Trophoblast cell (in vitro differentiated cells and primary cell): ENCODE measurements at regions not wholly inside any gene's neighbourhood (a gene's known extent, or its start where the extent isn't known, plus 50 kb on each side); places are given as distances from the start of the nearest gene placed in this dataset.

Source experiments
- DNase-seq, 2 donors: peaks; one replicate each; pipeline ENCODE4 v3.0.0-alpha.2; 2016
- H2AFZ ChIP-seq: 2 replicates; pipeline ENCODE4 v1.6.1; 2013; ENCODE audit warnings: low read length, moderate library complexity, mild to moderate bottlenecking; ENCODE audit not compliant: insufficient read depth, poor library complexity
- H2AK5ac ChIP-seq: 2 replicates; pipeline ENCODE4 v1.6.1; 2013; ENCODE audit warnings: mild to moderate bottlenecking, low read length
- H2BK120ac ChIP-seq: 2 replicates; pipeline ENCODE4 v1.6.1; 2013; ENCODE audit warnings: low read length, mild to moderate bottlenecking, moderate library complexity; ENCODE audit not compliant: insufficient read depth, poor library complexity
- H2BK12ac ChIP-seq: 2 replicates; pipeline ENCODE4 v1.6.1; 2013; ENCODE audit warnings: mild to moderate bottlenecking, low read length, moderate library complexity
- H2BK5ac ChIP-seq: 2 replicates; pipeline ENCODE4 v1.6.1; 2013; ENCODE audit warnings: low read length, low read depth, moderate library complexity, mild to moderate bottlenecking; ENCODE audit not compliant: poor library complexity
- H3K14ac ChIP-seq: 2 replicates; pipeline ENCODE4 v1.6.1; 2013; ENCODE audit warnings: mild to moderate bottlenecking, low read length
- H3K18ac ChIP-seq: 2 replicates; pipeline ENCODE4 v1.6.1; 2013; ENCODE audit warnings: mild to moderate bottlenecking, low read length
- H3K23ac ChIP-seq: 2 replicates; pipeline ENCODE4 v1.6.1; 2013; ENCODE audit warnings: low read length
- H3K27ac ChIP-seq: 2 replicates; pipeline ENCODE4 v1.5.1; 2013; ENCODE audit warnings: low read depth, mild to moderate bottlenecking, inconsistent platforms, low read length, moderate library complexity
- H3K27me3 ChIP-seq: 2 replicates; pipeline ENCODE4 v1.6.1; 2013; ENCODE audit warnings: inconsistent platforms, mild to moderate bottlenecking, low read length, moderate library complexity; ENCODE audit not compliant: insufficient read depth
- H3K36me3 ChIP-seq, 2 experiments: 1 replicate in 1 of 2; 2 replicates in 1 of 2; pipeline ENCODE4 v1.6.1; 2013; ENCODE audit warnings: low read length in 2 of 2, mild to moderate bottlenecking in 2 of 2, moderate library complexity in 1 of 2; ENCODE audit not compliant: insufficient read depth in 2 of 2, control insufficient read depth in 1 of 2
- H3K4ac ChIP-seq: 2 replicates; pipeline ENCODE4 v1.6.1; 2013; ENCODE audit warnings: low read depth, mild to moderate bottlenecking, low read length, moderate library complexity
- H3K4me1 ChIP-seq, 2 experiments: 1 replicate in 1 of 2; 2 replicates in 1 of 2; pipeline ENCODE4 v1.6.1; 2013; ENCODE audit warnings: low read length in 2 of 2, mild to moderate bottlenecking in 2 of 2, moderate library complexity in 1 of 2; ENCODE audit not compliant: insufficient read depth in 2 of 2, control insufficient read depth in 1 of 2
- H3K4me2 ChIP-seq: 2 replicates; pipeline ENCODE4 v1.6.1; 2013; ENCODE audit warnings: inconsistent platforms, mild to moderate bottlenecking, low read length, moderate library complexity
- H3K4me3 ChIP-seq: 2 replicates; pipeline ENCODE4 v1.5.1; 2013; ENCODE audit warnings: mild to moderate bottlenecking, low read depth, low read length, inconsistent platforms
- H3K79me1 ChIP-seq: one replicate; pipeline ENCODE4 v1.6.1; 2013; ENCODE audit warnings: low read length
- H3K79me2 ChIP-seq: 2 replicates; pipeline ENCODE4 v1.6.1; 2013; ENCODE audit warnings: low read length, mild to moderate bottlenecking; ENCODE audit not compliant: control insufficient read depth, insufficient read depth, poor library complexity
- H3K9ac ChIP-seq: 2 replicates; pipeline ENCODE4 v1.6.1; 2013; ENCODE audit warnings: mild to moderate bottlenecking, low read length
- H3K9me3 ChIP-seq: 2 replicates; pipeline ENCODE4 v1.6.1; 2013; ENCODE audit warnings: low read depth, mild to moderate bottlenecking, control low read depth, inconsistent platforms, low read length; ENCODE audit not compliant: insufficient read depth
- H4K12ac ChIP-seq: 2 replicates; pipeline ENCODE4 v1.6.1; 2013; ENCODE audit warnings: low read depth, mild to moderate bottlenecking, low read length, moderate library complexity
- H4K8ac ChIP-seq: 2 replicates; pipeline ENCODE4 v1.6.1; 2013; ENCODE audit warnings: low read depth, mild to moderate bottlenecking, low read length, moderate library complexity
- H4K91ac ChIP-seq: one replicate; pipeline ENCODE4 v1.6.1; 2013; ENCODE audit warnings: low read depth, mild to moderate bottlenecking, low read length, moderate library complexity
- WGBS: extraction: QIAGEN DNeasy Blood & Tissue Kit; methylation state at CpG from one replicate; pipeline ENCODE4 v1.1.7; 2013; ENCODE audit warnings: missing lambda C conversion rate; ENCODE audit not compliant: insufficient read length, insufficient coverage; ENCODE audit errors: extremely low coverage; 5-methylcytosine and 5-hydroxymethylcytosine counted together

DNA sequence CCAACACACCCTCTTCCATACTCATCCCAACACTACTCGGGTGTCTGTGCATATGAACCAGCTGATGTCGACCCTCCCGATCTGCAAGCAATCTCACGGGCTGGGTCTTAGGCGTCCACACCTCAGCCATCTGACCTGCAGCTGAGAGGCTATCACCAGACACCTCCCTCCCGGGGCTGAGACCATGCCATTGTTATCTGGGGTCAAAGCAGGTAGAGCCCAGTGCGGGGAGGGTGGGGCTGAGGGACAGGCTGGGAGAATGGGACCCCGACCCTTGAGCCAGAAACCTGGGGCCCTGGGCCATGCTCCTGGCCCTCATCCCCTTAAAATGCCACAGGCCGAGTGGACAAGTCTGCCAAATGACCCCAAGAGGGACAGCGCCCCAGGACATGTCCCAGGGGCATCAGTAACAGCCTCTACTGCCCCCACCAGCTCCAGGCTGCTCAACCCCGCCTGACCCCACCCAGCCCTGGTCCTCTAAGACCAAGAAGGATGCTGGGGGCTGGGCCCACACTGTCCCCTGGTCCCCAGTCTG, 146.7 kb upstream of the CST7 start:
- no CpG with 5 or more reads among the region's 11 CpGs for WGBS
- no peak overlapping the region for H2BK5ac ChIP-seq
- H3K79me2 ChIP-seq, result no peaks in the 10 kb centered on the region
- no peak overlapping the region for H3K4me3 ChIP-seq
- H3K4ac ChIP-seq, result no peak overlapping the region
- H2AK5ac ChIP-seq, result no peak overlapping the region
- H3K36me3 ChIP-seq, result no peaks in the 10 kb centered on the region
- no peak overlapping the region for H4K8ac ChIP-seq
- H3K27me3 ChIP-seq, result no peaks in the 10 kb centered on the region
- H3K4me2 ChIP-seq, result no peak overlapping the region
- H4K12ac ChIP-seq, result no peak overlapping the region
- no peak overlapping the region for H3K9ac ChIP-seq
- H3K4me1 ChIP-seq, result no peaks in the 10 kb centered on the region
- H4K91ac ChIP-seq, result no peak overlapping the region
- H2BK12ac ChIP-seq, result no peak overlapping the region
- no peak overlapping the region for H2AFZ ChIP-seq
- H3K27ac ChIP-seq, result no peak overlapping the region
- no peak overlapping the region for H3K18ac ChIP-seq
- H3K9me3 ChIP-seq, result peaks cover 2% of the 10 kb centered on the region
- no peak overlapping the region for H3K14ac ChIP-seq
- no peak for DNase-seq
- no peaks in the 10 kb centered on the region for H3K79me1 ChIP-seq
- no peak overlapping the region for H2BK120ac ChIP-seq
- no peak overlapping the region for H3K23ac ChIP-seq

GRCh38 chr20:24804481-24805206, 144.4 kb upstream of the CST7 start:
- Histone ChIP-seq H3K4me1 (no peaks in the 10 kb centered on the region), H4K91ac (no peak overlapping the region), H2BK120ac (no peak overlapping the region), H2AFZ (no peak overlapping the region), H3K9ac (no peak overlapping the region), H3K79me1 (no peaks in the 10 kb centered on the region), H4K12ac (no peak overlapping the region), H3K9me3 (no peaks in the 10 kb centered on the region), H3K27ac (no peak overlapping the region), H3K4me2 (no peak overlapping the region), H3K18ac (no peak overlapping the region), H3K27me3 (no peaks in the 10 kb centered on the region), H3K4ac (no peak overlapping the region), H3K79me2 (no peaks in the 10 kb centered on the region), H4K8ac (no peak overlapping the region), H3K23ac (no peak overlapping the region), H2BK5ac (no peak overlapping the region), H3K4me3 (no peak overlapping the region), H2BK12ac (no peak overlapping the region), H3K36me3 (no peaks in the 10 kb centered on the region), H3K14ac (no peak overlapping the region), H2AK5ac (no peak overlapping the region)
- no CpG with 5 or more reads among the region's 16 CpGs for WGBS
- DNase-seq, result no peak

DNA sequence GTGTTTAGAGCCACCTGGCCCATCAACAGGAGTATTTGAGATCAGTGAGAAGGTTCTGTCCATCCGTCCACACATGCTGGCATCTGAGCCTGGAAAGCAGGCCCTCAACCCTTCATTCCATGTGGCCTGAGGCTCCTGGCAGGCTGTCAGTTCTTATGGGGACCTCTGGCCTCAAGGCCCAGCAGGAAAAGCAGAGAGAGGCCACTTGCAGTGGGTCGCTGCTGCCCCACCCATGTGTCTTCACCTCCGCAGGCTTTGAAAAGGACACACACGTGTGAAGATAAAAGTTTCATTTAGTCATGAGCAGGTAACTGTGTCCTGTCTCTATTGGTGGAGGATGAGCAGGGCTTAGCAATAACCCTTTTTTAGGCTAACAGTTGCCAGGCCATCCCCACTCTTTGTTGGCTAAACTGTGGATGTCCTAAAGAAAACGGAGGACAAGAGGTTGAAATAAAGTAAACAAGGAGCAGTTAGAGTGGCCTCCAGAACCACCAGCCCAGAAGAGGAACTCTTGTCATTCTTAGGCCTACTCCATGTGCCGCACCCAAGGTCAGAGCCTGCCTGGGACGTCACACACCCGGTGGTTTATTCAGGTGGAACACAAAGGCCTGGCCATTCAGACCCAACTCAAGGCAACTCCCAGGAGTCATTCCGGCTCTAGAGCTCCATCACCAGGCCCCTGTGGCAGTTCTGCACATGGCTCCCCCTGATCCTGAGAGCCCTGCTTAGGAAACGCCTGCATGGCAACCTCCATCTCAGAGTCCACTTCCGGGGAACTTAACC, 143.4 kb upstream of the CST7 start:
- Histone ChIP-seq H3K4me1 (no peaks in the 10 kb centered on the region), H4K91ac (no peak overlapping the region), H3K27ac (no peak overlapping the region), H3K79me1 (no peaks in the 10 kb centered on the region), H2BK12ac (no peak overlapping the region), H3K36me3 (no peaks in the 10 kb centered on the region), H4K12ac (no peak overlapping the region), H3K79me2 (no peaks in the 10 kb centered on the region), H3K4me3 (no peak overlapping the region), H3K4ac (no peak overlapping the region), H3K14ac (no peak overlapping the region), H2AFZ (no peak overlapping the region), H2BK5ac (no peak overlapping the region), H3K23ac (no peak overlapping the region), H3K9me3 (no peaks in the 10 kb centered on the region), H3K27me3 (no peaks in the 10 kb centered on the region), H3K4me2 (no peak overlapping the region), H3K9ac (no peak overlapping the region), H3K18ac (no peak overlapping the region), H2AK5ac (no peak overlapping the region), H2BK120ac (no peak overlapping the region), H4K8ac (no peak overlapping the region)
- no peak for DNase-seq
- no CpG with 5 or more reads among the region's 11 CpGs for WGBS

DNA sequence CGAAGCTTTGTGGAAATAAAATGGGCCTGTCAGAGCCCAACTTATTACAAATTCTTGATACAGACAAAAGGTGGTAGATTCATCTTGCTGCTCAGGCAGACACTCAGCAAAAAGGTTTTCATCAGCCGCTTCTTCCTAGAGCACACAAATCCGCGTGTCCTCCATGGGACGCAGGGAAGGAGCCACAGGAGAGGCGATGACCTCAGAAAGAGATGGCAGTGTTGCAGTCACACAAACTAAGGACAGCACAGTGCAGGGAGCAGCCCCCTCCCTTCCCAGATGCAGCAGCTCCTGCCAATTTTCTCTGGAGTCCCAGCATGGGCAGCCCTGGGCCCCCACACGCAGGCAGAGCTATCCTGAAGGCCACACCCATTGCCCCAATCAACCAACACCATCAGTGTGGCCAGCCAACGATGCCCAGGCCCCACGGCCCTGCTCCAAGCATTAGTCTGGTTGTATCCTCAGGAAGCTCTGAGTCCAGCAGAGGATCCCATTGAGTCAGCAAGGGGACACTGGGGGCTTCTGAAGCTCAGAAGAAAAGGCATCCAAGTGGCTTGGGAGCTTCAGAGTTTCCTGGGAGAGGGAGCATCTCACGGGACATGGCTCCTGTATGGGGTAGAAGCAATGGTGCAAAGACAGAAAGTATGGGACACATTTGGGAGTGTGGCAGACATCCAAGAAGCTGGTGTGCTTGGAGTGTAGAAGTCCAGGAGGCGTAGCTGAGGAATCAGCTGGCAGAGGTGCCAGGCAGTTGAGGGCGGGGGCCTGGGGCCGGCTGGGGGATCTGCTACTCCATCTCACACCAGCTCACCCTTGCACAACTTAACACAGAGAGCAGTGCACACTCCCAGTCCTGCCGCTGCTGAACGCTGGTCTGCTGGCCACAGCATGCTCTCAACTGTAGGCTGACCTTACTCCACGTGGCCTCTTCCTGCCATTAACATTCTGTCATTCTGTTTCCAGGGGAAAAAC, 142.1 kb upstream of the CST7 start:
- Histone ChIP-seq H3K36me3 (no peaks in the 10 kb centered on the region), H3K4me2 (no peak overlapping the region), H3K79me1 (no peaks in the 10 kb centered on the region), H4K91ac (no peak overlapping the region), H3K18ac (no peak overlapping the region), H3K27me3 (no peaks in the 10 kb centered on the region), H3K23ac (no peak overlapping the region), H3K4me1 (no peaks in the 10 kb centered on the region), H3K4ac (no peak overlapping the region), H2BK5ac (no peak overlapping the region), H3K9ac (no peak overlapping the region), H2BK120ac (no peak overlapping the region), H3K79me2 (no peaks in the 10 kb centered on the region), H3K4me3 (no peak overlapping the region), H4K8ac (no peak overlapping the region), H2BK12ac (no peak overlapping the region), H3K27ac (no peak overlapping the region), H3K9me3 (no peaks in the 10 kb centered on the region), H2AFZ (no peak overlapping the region), H3K14ac (no peak overlapping the region), H4K12ac (no peak overlapping the region), H2AK5ac (no peak overlapping the region)
- no CpG with 5 or more reads among the region's 16 CpGs for WGBS
- no peak for DNase-seq
